ENCODE measurements at regions not wholly inside any gene's neighbourhood (a gene's known extent, or its start where the extent isn't known, plus 50 kb on each side); places are given as distances from the start of the nearest gene placed in this dataset.

DNA sequence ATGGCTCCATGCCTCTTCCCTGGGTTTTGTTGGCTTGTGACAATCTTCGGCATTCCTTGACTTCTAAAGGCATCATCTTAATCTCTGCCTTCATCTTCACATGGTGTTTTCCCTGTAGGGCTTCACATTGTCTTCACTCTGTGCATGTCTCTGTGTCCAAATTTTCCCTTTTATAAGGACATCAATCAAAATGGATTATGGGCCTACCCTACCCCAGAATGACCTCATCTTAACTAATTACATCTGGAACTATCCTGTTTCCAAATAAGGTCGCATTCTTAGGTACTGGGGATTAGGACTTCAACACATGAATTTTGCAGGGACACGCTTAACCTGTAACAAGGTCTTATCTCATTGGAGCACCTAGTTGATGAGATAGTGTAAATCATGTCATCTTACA, 290.3 kb upstream of the KLF12 start:
- no peak for DNase-seq (ENCODE audit: low read depth, low spot score)
- ChIA-PET POLR2A (no interaction called here), CTCF (no interaction called here)
- TF ChIP-seq, protein P1, sequence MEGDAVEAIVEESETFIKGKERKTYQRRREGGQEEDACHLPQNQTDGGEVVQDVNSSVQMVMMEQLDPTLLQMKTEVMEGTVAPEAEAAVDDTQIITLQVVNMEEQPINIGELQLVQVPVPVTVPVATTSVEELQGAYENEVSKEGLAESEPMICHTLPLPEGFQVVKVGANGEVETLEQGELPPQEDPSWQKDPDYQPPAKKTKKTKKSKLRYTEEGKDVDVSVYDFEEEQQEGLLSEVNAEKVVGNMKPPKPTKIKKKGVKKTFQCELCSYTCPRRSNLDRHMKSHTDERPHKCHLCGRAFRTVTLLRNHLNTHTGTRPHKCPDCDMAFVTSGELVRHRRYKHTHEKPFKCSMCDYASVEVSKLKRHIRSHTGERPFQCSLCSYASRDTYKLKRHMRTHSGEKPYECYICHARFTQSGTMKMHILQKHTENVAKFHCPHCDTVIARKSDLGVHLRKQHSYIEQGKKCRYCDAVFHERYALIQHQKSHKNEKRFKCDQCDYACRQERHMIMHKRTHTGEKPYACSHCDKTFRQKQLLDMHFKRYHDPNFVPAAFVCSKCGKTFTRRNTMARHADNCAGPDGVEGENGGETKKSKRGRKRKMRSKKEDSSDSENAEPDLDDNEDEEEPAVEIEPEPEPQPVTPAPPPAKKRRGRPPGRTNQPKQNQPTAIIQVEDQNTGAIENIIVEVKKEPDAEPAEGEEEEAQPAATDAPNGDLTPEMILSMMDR (IDR thresholded peaks at IDR 0.05; ENCODE audit: insufficient read depth, low read length, missing control alignments): no peak
- no peak overlapping the region for H3K4me3 ChIP-seq (ENCODE audit: low read depth, low read length)

DNA sequence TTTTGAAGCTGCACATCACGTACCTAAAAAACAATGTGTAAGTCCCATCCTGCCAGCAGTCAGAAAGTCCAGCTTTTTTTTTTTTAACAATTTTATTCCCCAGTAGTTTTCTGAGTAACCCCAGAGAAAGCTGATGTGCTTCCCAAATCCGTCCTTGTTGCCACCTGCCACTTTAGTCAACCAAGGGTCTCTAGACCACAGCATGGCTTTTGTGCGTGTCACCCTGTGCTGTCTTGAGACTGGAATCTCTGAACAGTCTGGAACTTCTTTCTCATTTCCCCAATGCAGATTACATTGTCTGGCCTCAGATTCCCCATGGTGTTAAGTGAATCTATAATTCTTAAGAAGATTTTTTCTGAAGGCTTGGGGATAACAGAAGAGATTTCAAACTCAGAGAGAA, 289.2 kb upstream of the KLF12 start:
- H3K4me3 ChIP-seq (ENCODE audit: low read depth, low read length): no peak overlapping the region
- ChIA-PET POLR2A (no interaction called here), CTCF (interaction anchor here (0.8 kb wide), 1 partner anchor 10 kb away, joined by 3 read pairs; no protein-coding TSS in a partner anchor)
- no peak for DNase-seq (ENCODE audit: low read depth, low spot score)
- TF ChIP-seq, protein P1 (IDR thresholded peaks at IDR 0.05; ENCODE audit: insufficient read depth, low read length, missing control alignments): no peak

DNA sequence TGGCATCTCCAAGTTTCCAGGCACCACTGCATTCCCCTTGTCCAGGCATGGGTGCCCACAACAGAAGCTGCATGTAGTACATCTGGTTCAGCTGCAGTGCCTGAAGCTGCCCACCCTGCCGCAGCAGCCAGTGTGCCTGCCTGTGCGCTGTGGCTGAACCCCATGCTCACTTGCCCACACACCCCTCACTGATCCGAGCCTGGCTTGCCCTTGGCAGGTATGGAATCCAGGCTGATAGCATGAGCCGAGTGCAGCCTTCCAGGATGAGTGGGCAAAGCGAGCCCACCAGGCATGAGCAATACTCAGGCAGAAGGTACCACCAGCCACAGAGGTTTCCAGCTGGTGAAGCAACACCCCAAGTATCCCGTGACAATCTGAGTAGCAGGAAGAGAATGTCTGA, 280.3 kb upstream of the KLF12 start:
- CTCF ChIA-PET: no interaction called here
- POLR2A ChIA-PET: no interaction called here
- no peak for DNase-seq (ENCODE audit: low read depth, low spot score)
- TF ChIP-seq, protein P1 (IDR thresholded peaks at IDR 0.05; ENCODE audit: insufficient read depth, low read length, missing control alignments): no peak
- H3K4me3 ChIP-seq (ENCODE audit: low read depth, low read length): no peak overlapping the region

DNA sequence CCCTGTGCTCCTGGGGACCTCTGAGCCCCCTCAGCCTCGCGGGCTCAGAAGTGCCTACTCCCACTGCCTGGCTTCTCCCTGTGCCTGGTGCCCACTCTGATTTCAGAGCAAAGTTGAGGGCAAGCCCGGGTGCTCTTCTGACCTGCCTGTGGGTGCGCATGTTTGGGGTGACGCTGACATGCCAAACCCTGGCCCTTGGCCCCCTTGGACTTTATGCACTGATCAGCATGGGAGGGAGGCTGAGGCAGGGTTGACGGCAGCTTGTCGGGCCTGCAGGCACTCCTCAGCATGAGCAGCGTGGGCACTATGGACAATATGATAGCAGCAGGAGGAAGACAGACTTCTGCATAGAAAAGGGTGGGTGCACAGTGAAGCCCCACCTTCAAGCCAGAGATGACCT, 279.3 kb upstream of the KLF12 start:
- ChIA-PET CTCF (no interaction called here), POLR2A (no interaction called here)
- no peak overlapping the region for H3K4me3 ChIP-seq (ENCODE audit: low read depth, low read length)
- no peak for DNase-seq (ENCODE audit: low read depth, low spot score)
- TF ChIP-seq, protein P1 (IDR thresholded peaks at IDR 0.05; ENCODE audit: insufficient read depth, low read length, missing control alignments): no peak

DNA sequence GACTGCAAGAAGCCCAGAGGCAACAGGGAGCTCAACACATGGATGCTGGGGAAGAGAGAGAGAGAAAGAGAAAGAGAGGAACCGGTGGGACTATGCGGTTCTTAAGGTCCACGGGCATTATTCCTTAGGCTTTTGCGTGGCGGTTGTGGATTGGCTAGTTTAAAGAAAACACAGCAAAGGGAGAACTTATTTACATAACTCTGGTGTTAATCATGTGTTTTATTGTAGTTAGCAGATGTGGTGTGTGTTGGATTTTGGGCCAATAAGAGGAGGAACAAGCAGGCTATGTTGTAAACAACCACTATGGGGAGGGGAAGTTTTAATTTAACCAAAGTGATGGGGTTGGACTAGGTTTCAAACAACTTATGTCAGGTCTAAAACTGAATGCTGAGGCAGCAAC, 275.3 kb upstream of the KLF12 start:
- no peak overlapping the region for H3K4me3 ChIP-seq (ENCODE audit: low read depth, low read length)
- DNase-seq (ENCODE audit: low read depth, low spot score): no peak
- CTCF ChIA-PET: no interaction called here
- POLR2A ChIA-PET: no interaction called here
- TF ChIP-seq, protein P1 (IDR thresholded peaks at IDR 0.05; ENCODE audit: insufficient read depth, low read length, missing control alignments): no peak

DNA sequence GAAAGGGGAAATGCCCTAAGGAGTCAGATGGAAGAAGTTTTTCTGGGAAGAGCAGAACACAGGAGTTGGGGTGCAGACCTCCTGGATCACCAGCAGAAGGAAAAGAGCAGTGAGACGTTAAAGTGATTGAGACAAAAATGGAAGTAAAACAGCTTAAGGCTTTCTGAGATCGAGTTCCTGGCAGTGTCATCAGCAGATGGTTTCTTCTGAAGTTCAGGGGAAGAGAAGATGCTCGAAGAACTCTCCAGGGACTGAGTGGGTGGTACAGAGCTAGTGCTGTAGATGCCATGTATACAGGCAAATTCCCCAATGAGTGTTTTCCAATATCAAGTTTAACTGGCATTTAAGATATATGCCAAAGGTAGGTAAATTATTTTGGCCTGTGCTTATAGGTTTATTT, 272.2 kb upstream of the KLF12 start:
- ChIA-PET POLR2A (no interaction called here), CTCF (no interaction called here)
- TF ChIP-seq, protein P1 (IDR thresholded peaks at IDR 0.05; ENCODE audit: insufficient read depth, low read length, missing control alignments): no peak
- DNase-seq (ENCODE audit: low read depth, low spot score): no peak
- no peak overlapping the region for H3K4me3 ChIP-seq (ENCODE audit: low read depth, low read length)

Measured in AG04449 (cell line).